Smooth muscle cell (in vitro differentiated cells): ENCODE measurements at regions not wholly inside any gene's neighbourhood (a gene's known extent, or its start where the extent isn't known, plus 50 kb on each side); places are given as distances from the start of the nearest gene placed in this dataset.
"Not testable (repeated sequence)": the region's sequence is repeated elsewhere in the genome, so short reads cannot be mapped to it uniquely, and the experiment has no call there.

Experiments
- DNase-seq: peaks from one replicate; lab custom pipeline; 2025; ENCODE audit not compliant: unreplicated experiment; lab: John Stamatoyannopoulos, UW
- H2AFZ ChIP-seq: fragments of 200-600 bp; sonication (generic); 2 replicates; pipeline ENCODE4 v1.6.0; 2016; ENCODE audit warnings: antibody characterized with exemption, low read depth, mild to moderate bottlenecking
- H3F3A ChIP-seq: fragments of 200-600 bp; sonication (generic); 2 replicates; pipeline ENCODE4 v1.6.0; 2017; ENCODE audit warnings: antibody characterized with exemption, low read depth
- H3K27ac ChIP-seq: fragments of 200-600 bp; sonication (generic); 2 replicates; pipeline ENCODE4 v1.5.1; 2016; ENCODE audit warnings: low read depth, mild to moderate bottlenecking
- H3K27me3 ChIP-seq: fragments of 200-600 bp; sonication (generic); 2 replicates; pipeline ENCODE4 v1.6.1; 2016; ENCODE audit warnings: low read depth, mild to moderate bottlenecking
- H3K36me3 ChIP-seq: fragments of 200-600 bp; sonication (generic); 2 replicates; pipeline ENCODE4 v1.5.1; 2016; ENCODE audit warnings: low read depth
- H3K4me1 ChIP-seq: fragments of 200-600 bp; sonication (generic); 2 replicates; pipeline ENCODE4 v1.5.1; 2016; ENCODE audit warnings: low read depth
- H3K4me2 ChIP-seq: fragments of 200-600 bp; sonication (generic); 2 replicates; pipeline ENCODE4 v1.6.0; 2016; ENCODE audit warnings: mild to moderate bottlenecking
- H3K4me3 ChIP-seq: fragments of 200-600 bp; sonication (generic); 2 replicates; pipeline ENCODE4 v1.5.1; 2016; ENCODE audit warnings: mild to moderate bottlenecking
- H3K79me2 ChIP-seq: fragments of 200-600 bp; sonication (generic); 2 replicates; pipeline ENCODE4 v1.6.0; 2016; ENCODE audit warnings: low read depth, mild to moderate bottlenecking
- H3K9ac ChIP-seq: fragments of 200-600 bp; sonication (generic); 2 replicates; pipeline ENCODE4 v1.6.0; 2016; ENCODE audit warnings: low read depth
- H3K9me3 ChIP-seq: fragments of 200-600 bp; sonication (generic); replicated peaks from 2 replicates; pipeline ENCODE4 v1.5.1; 2016; ENCODE audit warnings: low read depth
- H4K20me1 ChIP-seq: fragments of 200-600 bp; sonication (generic); 2 replicates; pipeline ENCODE4 v1.6.0; 2016; ENCODE audit warnings: low read depth
- WGBS: methylation state at CpG from one replicate; pipeline ENCODE4 v1.1.7; 2016; ENCODE audit warnings: low lambda C conversion rate; 5-methylcytosine and 5-hydroxymethylcytosine counted together
- TF ChIP-seq, protein P1 (sequence below): fragments of 200-600 bp; sonication (generic); IDR thresholded peaks from 2 replicates; pipeline ENCODE4 v1.5.1; 2017; ENCODE audit warnings: borderline replicate concordance, mild to moderate bottlenecking, antibody characterized with exemption; ENCODE audit not compliant: insufficient read depth, poor library complexity, severe bottlenecking

DNA sequence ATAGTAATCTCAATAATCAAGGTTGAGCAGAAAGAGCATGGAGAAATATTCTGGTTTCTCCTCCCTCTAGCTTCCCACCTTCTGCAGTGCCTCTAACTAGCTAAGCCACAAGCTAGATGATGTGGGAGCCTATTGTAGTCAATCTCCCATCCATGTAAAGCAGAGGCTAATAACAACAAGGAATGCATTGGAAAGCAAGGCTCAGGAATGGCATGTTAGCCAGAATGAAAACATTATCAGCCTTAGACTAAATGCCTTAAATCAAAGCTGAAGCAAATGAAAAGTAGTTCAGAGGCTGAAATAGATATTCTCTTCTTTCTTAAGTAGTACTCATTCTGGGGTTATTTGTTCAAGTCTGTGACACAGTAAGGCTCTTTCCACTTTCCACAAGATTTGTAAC lies 350.3 kb upstream of the DPPA4 start:
- H3K9ac ChIP-seq, result no peak overlapping the region
- peaks cover 3% of the 10 kb centered on the region for H3K9me3 ChIP-seq
- peaks cover 9% of the 10 kb centered on the region for H3F3A ChIP-seq
- H3K27ac ChIP-seq, result no peak overlapping the region
- TF ChIP-seq, protein P1, sequence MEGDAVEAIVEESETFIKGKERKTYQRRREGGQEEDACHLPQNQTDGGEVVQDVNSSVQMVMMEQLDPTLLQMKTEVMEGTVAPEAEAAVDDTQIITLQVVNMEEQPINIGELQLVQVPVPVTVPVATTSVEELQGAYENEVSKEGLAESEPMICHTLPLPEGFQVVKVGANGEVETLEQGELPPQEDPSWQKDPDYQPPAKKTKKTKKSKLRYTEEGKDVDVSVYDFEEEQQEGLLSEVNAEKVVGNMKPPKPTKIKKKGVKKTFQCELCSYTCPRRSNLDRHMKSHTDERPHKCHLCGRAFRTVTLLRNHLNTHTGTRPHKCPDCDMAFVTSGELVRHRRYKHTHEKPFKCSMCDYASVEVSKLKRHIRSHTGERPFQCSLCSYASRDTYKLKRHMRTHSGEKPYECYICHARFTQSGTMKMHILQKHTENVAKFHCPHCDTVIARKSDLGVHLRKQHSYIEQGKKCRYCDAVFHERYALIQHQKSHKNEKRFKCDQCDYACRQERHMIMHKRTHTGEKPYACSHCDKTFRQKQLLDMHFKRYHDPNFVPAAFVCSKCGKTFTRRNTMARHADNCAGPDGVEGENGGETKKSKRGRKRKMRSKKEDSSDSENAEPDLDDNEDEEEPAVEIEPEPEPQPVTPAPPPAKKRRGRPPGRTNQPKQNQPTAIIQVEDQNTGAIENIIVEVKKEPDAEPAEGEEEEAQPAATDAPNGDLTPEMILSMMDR, result no peak
- no peaks in the 10 kb centered on the region for H3K4me1 ChIP-seq
- no peak overlapping the region for H2AFZ ChIP-seq
- H3K79me2 ChIP-seq, result no peaks in the 10 kb centered on the region
- no peaks in the 10 kb centered on the region for H3K36me3 ChIP-seq
- no peak overlapping the region for H3K4me2 ChIP-seq
- no peaks in the 10 kb centered on the region for H4K20me1 ChIP-seq
- no peak for DNase-seq
- no peaks in the 10 kb centered on the region for H3K27me3 ChIP-seq
- H3K4me3 ChIP-seq, result no peak overlapping the region

- H4K20me1 ChIP-seq, result no peaks in the 10 kb centered on the region
- H3K9ac ChIP-seq, result no peak overlapping the region
- H3K4me1 ChIP-seq, result no peaks in the 10 kb centered on the region
- DNase-seq, result no peak
- H3K79me2 ChIP-seq, result no peaks in the 10 kb centered on the region
- H3K27me3 ChIP-seq, result no peaks in the 10 kb centered on the region
- H3K27ac ChIP-seq, result no peak overlapping the region
- H3K9me3 ChIP-seq, result peaks cover 5% of the 10 kb centered on the region
- H3K4me2 ChIP-seq, result no peak overlapping the region
- no peak overlapping the region for H3K4me3 ChIP-seq
- no peak overlapping the region for H2AFZ ChIP-seq
- TF ChIP-seq, protein P1, result no peak
- H3F3A ChIP-seq, result no peaks in the 10 kb centered on the region
- H3K36me3 ChIP-seq, result no peaks in the 10 kb centered on the region
Measured at GRCh38 chr3:109696932-109697331, 359.6 kb upstream of the DPPA4 start.

DNA sequence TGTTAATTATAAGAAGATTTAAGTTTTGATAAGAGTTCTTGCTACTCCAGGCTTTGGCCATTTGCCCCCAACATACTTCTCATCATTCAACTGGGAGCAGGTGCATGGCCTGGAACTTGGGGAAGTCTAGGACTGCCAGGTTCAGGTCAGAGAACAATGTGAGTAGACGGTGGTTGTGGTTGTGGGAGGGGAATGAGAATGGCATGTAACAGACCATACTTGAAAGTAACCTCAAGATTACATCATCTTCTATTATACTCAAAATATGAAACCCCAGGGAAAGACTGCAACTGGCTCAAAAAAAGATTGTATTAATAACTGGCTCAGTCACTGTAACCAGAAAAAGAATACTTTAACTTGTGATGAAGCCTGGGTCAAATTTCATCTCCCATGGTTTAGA lies 364.9 kb upstream of the DPPA4 start:
- no peaks in the 10 kb centered on the region for H4K20me1 ChIP-seq
- no peak overlapping the region for H3K9ac ChIP-seq
- no peaks in the 10 kb centered on the region for H3K79me2 ChIP-seq
- H3K27me3 ChIP-seq, result no peaks in the 10 kb centered on the region
- TF ChIP-seq, protein P1, result no peak
- no peak overlapping the region for H3K4me2 ChIP-seq
- 40% methylated on average over 1 of the region's 1 CpG for WGBS
- no peak for DNase-seq
- H3K36me3 ChIP-seq, result no peaks in the 10 kb centered on the region
- H3F3A ChIP-seq, result no peaks in the 10 kb centered on the region
- no peaks in the 10 kb centered on the region for H3K9me3 ChIP-seq
- H3K4me3 ChIP-seq, result no peak overlapping the region
- H3K27ac ChIP-seq, result no peak overlapping the region
- no peak overlapping the region for H2AFZ ChIP-seq
- H3K4me1 ChIP-seq, result no peaks in the 10 kb centered on the region

DNA sequence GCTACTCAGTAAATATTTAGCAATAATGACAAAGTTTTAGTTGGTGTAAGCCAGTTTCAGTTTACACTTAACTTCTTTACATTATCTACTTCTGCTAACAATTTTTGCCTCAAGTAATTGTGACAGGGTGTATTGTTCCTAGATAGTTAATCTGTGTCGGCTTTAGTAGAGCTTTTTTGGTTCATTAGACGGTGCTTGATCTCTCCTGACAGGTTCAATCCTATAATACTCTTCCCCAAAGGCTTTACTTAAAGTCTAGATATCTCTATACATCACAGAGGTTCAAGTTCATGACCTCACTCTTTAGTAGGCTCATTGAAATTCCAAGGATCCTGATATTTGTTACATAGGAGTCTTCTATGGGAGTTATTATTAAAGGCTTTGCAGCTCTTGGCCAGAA lies 365.6 kb upstream of the DPPA4 start:
- Histone ChIP-seq H2AFZ (no peak overlapping the region), H3K36me3 (no peaks in the 10 kb centered on the region), H3F3A (no peaks in the 10 kb centered on the region), H3K27me3 (no peaks in the 10 kb centered on the region), H4K20me1 (no peaks in the 10 kb centered on the region), H3K4me3 (no peak overlapping the region), H3K4me2 (no peak overlapping the region), H3K79me2 (no peaks in the 10 kb centered on the region), H3K9ac (no peak overlapping the region), H3K27ac (no peak overlapping the region), H3K9me3 (no peaks in the 10 kb centered on the region), H3K4me1 (no peaks in the 10 kb centered on the region)
- 82% methylated on average over 2 of the region's 2 CpGs for WGBS
- no peak for DNase-seq
- TF ChIP-seq, protein P1, result no peak

DNA sequence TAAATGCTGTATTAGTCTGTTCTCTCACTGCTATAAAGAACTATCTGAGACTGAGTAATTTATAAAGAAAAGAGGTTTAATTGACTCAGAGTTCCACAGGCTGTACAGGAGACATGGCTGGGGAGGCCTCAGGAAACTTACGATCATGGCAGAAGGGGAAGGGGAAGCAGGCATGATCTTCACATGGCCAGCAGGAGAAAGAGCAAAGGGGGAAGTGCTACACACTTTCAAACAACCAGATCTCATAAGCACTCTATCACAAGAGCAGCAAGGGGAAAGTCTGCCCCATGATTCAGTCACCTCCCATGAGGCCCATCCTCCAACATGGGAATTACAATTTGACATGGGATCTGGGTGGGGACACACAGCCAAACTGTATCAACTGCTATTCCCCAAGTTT lies 367.8 kb upstream of the DPPA4 start:
- H3K4me2 ChIP-seq, H2AFZ ChIP-seq, H3K9ac ChIP-seq, H4K20me1 ChIP-seq, DNase-seq, H3F3A ChIP-seq, H3K4me3 ChIP-seq, H3K4me1 ChIP-seq, H3K36me3 ChIP-seq, H3K79me2 ChIP-seq, H3K27me3 ChIP-seq, H3K9me3 ChIP-seq, H3K27ac ChIP-seq: not testable (repeated sequence)
- 92% methylated on average over 1 of the region's 1 CpG for WGBS
